ENCODE measurements at regions not wholly inside any gene's neighbourhood (a gene's known extent, or its start where the extent isn't known, plus 50 kb on each side); places are given as distances from the start of the nearest gene placed in this dataset.

DNA sequence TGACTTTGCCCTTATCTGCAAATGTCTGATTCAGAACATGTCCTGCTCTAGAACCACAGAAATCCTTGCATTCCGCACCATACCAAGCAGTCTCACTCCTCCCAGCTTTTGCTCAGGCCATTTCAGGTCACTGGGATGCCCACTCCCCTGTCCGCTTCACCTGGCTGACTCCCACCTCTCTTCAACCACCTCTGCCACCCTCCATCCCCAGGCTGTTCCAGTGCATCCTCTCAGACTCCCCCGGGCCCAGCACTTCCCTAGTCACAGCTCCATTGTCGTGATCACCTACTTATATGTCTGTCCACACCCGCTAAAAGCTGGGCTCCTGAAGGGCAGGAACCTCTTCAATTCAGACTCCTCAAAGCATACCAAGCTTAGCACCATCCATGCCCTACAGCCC lies 58.4 kb upstream of the CDH5 start:
- TF ChIP-seq JUN (IDR thresholded peaks at IDR 0.05; ENCODE audit: low read depth, low read length) (no peak), JUND (IDR thresholded peaks at IDR 0.05; ENCODE audit: low read length) (no peak), EZH2 (IDR thresholded peaks at IDR 0.05; ENCODE audit: low read depth, low read length, severe bottlenecking) (no peak), CREB1 (IDR thresholded peaks at IDR 0.05) (no peak), POLR2AphosphoS5 (IDR thresholded peaks at IDR 0.05; ENCODE audit: low read depth, low read length) (no peak), ZNF274 (IDR thresholded peaks at IDR 0.05; ENCODE audit: borderline replicate concordance, extremely low read depth, low read length) (no peak), RAD21 (IDR thresholded peaks at IDR 0.05 in 1 of 2, conservative IDR thresholded peaks at IDR 0.05 in 1 of 2; ENCODE audit: low read depth in 2 of 2, low read length in 2 of 2) (no peak)
- TF ChIP-seq, protein P1, sequence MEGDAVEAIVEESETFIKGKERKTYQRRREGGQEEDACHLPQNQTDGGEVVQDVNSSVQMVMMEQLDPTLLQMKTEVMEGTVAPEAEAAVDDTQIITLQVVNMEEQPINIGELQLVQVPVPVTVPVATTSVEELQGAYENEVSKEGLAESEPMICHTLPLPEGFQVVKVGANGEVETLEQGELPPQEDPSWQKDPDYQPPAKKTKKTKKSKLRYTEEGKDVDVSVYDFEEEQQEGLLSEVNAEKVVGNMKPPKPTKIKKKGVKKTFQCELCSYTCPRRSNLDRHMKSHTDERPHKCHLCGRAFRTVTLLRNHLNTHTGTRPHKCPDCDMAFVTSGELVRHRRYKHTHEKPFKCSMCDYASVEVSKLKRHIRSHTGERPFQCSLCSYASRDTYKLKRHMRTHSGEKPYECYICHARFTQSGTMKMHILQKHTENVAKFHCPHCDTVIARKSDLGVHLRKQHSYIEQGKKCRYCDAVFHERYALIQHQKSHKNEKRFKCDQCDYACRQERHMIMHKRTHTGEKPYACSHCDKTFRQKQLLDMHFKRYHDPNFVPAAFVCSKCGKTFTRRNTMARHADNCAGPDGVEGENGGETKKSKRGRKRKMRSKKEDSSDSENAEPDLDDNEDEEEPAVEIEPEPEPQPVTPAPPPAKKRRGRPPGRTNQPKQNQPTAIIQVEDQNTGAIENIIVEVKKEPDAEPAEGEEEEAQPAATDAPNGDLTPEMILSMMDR (IDR thresholded peaks at IDR 0.05; ENCODE audit: control extremely low read depth in 1 of 3, insufficient read depth in 1 of 3, low read depth in 1 of 3, low read length in 3 of 3), result no peak

Measured in H1 (cell line).